Spleen (tissue), 11 donors: ENCODE measurements at regions not wholly inside any gene's neighbourhood (a gene's known extent, or its start where the extent isn't known, plus 50 kb on each side); places are given as distances from the start of the nearest gene placed in this dataset.

Source experiments
- DNase-seq: peaks from one replicate; pipeline ENCODE4 v3.0.0-alpha.2; 2020
- H3K27ac ChIP-seq, 8 donors: fragments of 200-600 bp; sonication (generic) in 7 of 8; 1 replicate in 4 of 8; 2 replicates in 4 of 8; pipeline versions ENCODE4 v1.5.0 to v1.8.0; 2016 to 2021; ENCODE audit warnings: inconsistent platforms in 4 of 8, mild to moderate bottlenecking in 4 of 8, moderate library complexity in 1 of 8
- H3K27me3 ChIP-seq, 7 donors: fragments of 200-600 bp; sonication (generic) in 6 of 7; replicated peaks in 1 of 7; 1 replicate in 4 of 7; 2 replicates in 3 of 7; pipeline versions ENCODE4 v1.5.0 to v1.8.0; 2016 to 2021; ENCODE audit warnings: inconsistent platforms in 3 of 7, mild to moderate bottlenecking in 1 of 7
- H3K36me3 ChIP-seq, 6 donors: fragments of 200-600 bp; sonication (generic) in 5 of 6; 1 replicate in 4 of 6; 2 replicates in 2 of 6; pipeline versions ENCODE4 v1.5.0 to v1.8.0; 2016 to 2021; ENCODE audit warnings: inconsistent platforms in 2 of 6
- H3K4me1 ChIP-seq, 6 donors: fragments of 200-600 bp; sonication (generic) in 5 of 6; 1 replicate in 3 of 6; 2 replicates in 3 of 6; pipeline versions ENCODE4 v1.5.0 to v1.8.0; 2016 to 2021; ENCODE audit warnings: inconsistent platforms in 3 of 6
- H3K4me3 ChIP-seq, 8 donors: fragments of 200-600 bp; sonication (generic) in 7 of 8; 1 replicate in 4 of 8; 2 replicates in 4 of 8; pipeline versions ENCODE4 v1.5.0 to v1.8.0; 2016 to 2021; ENCODE audit warnings: inconsistent platforms in 4 of 8, mild to moderate bottlenecking in 4 of 8, moderate library complexity in 2 of 8
- H3K9me3 ChIP-seq, 8 donors: fragments of 200-600 bp; sonication (generic) in 7 of 8; 1 replicate in 4 of 8; 2 replicates in 4 of 8; pipeline versions ENCODE4 v1.5.0 to v1.8.0; 2016 to 2021; ENCODE audit warnings: inconsistent platforms in 4 of 8
- POLR2A ChIP-seq, 3 donors: fragments of 450-650 bp; IDR thresholded peaks; one replicate each; pipeline ENCODE4 v1.5.1; 2017; ENCODE audit warnings: antibody characterized with exemption in 3 of 3, mild to moderate bottlenecking in 1 of 3
- POLR2AphosphoS5 ChIP-seq, 3 donors: sonication (generic); formaldehyde crosslinking; IDR thresholded peaks; one replicate each; pipeline ENCODE4 v1.5.1; 2017; ENCODE audit warnings: antibody characterized with exemption in 3 of 3
- WGBS, 5 donors: extraction: QIAGEN DNeasy Blood & Tissue Kit in 3 of 5; methylation state at CpG; one replicate each; pipeline versions ENCODE4 v1.1.5 to v1.1.7; 2013 to 2018; 5-methylcytosine and 5-hydroxymethylcytosine counted together
- intact Hi-C: fragments of 100-400 bp; cut with DNase I; formaldehyde crosslinking; loops from one replicate; pipeline ENCODE4 v1.15.0; 2023; ENCODE audit warnings: low total_unique reads
- TF ChIP-seq, protein P1 (sequence below), 11 experiments: fragments of 200-600 bp in 7 of 11; fragments of 450-650 bp in 4 of 11; sonication (generic) in 4 of 11; IDR thresholded peaks in 8 of 11; conservative IDR thresholded peaks in 3 of 11; 1 replicate in 7 of 11; 2 replicates in 4 of 11; pipeline versions ENCODE4 v1.4.0 to v1.8.0; 2016 to 2021; ENCODE audit warnings: antibody characterized with exemption in 11 of 11, inconsistent platforms in 4 of 11, mild to moderate bottlenecking in 1 of 11
- donor health status: healthy with polysubstance abuse.
- donor health status: DM: no; HTN: no; CAD: no; lungs with moderate emphysema.
- donor health status: DM: no; HTN: no; CAD: no.
- donor health status: Bipolar disorder and iron deficiency.
- donor health status: healthy.
- donor health status: DM: no; HTN: no; CAD: no.
- donor health status: DM: yes; HTN: yes; CAD: no.

DNA sequence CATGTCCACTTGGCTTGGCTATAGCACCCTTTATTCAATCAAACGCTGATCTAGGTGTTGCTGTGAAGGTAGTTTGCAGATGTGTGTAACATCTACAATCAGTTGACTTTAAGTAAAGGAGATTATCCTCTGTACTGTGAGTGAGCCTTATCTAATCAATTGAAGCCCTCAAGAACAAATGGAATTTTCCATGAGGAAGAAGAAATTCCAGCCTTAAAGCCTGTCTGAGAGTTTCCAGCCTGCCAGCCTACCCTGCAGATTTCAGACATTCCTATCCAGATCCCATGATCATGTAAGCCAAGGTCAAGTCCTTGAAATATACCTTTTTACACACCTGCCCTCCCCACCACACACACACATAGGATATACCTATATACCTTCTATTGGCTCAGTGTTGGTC is 696.7 kb downstream of the MRPL39 start:
- no peak overlapping the region for H3K4me3 ChIP-seq
- TF ChIP-seq POLR2AphosphoS5 (IDR thresholded peaks at IDR 0.05) (no peak), POLR2A (IDR thresholded peaks at IDR 0.05) (no peak)
- TF ChIP-seq, protein P1, sequence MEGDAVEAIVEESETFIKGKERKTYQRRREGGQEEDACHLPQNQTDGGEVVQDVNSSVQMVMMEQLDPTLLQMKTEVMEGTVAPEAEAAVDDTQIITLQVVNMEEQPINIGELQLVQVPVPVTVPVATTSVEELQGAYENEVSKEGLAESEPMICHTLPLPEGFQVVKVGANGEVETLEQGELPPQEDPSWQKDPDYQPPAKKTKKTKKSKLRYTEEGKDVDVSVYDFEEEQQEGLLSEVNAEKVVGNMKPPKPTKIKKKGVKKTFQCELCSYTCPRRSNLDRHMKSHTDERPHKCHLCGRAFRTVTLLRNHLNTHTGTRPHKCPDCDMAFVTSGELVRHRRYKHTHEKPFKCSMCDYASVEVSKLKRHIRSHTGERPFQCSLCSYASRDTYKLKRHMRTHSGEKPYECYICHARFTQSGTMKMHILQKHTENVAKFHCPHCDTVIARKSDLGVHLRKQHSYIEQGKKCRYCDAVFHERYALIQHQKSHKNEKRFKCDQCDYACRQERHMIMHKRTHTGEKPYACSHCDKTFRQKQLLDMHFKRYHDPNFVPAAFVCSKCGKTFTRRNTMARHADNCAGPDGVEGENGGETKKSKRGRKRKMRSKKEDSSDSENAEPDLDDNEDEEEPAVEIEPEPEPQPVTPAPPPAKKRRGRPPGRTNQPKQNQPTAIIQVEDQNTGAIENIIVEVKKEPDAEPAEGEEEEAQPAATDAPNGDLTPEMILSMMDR (IDR thresholded peaks at IDR 0.05 in 8 of 11, conservative IDR thresholded peaks at IDR 0.05 in 3 of 11), result no peak
- no peaks in the 10 kb centered on the region for H3K27me3 ChIP-seq
- DNase-seq, result no peak
- H3K9me3 ChIP-seq, result no peaks in the 10 kb centered on the region
- no peaks in the 10 kb centered on the region for H3K4me1 ChIP-seq
- H3K36me3 ChIP-seq, result no peaks in the 10 kb centered on the region
- H3K27ac ChIP-seq, result no peak overlapping the region
- intact Hi-C loops, result no loop called here
- 71 to 95% (median 81%) methylated on average over 1 of the region's 1 CpG for WGBS, 5 donors

DNA sequence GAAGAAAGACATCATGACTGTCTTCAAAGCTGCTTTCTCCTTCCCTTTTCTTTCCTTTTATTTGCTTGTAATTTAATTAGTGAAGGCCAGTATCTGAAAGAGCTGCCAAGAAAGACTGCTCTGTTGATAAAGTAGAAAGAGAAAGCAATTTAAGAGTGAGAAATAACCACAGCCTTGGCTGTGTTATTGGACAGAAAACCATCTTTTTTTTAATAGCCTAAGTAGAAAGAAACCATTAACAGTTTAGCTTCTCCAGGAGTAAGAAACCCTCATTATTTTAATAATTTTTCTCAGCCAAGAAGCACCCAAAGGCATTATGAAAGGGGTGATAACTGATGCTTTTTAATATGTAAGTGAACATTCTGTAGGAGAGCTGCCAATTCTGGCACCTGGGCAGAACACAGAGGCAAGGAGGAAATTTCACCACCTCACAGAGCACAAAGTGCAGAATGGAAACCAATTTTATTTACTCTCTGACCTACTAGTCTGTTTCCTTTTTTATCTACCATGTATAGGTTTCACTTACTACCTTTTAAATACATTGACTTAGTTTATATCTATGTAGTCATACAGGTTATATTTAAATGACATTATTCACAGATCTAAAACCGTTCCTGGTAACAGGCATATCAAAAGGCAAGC is 703.2 kb downstream of the MRPL39 start:
- H3K9me3 ChIP-seq, result no peaks in the 10 kb centered on the region
- no peaks in the 10 kb centered on the region for H3K36me3 ChIP-seq
- intact Hi-C loops, result no loop called here
- no peak overlapping the region for H3K4me3 ChIP-seq
- H3K27ac ChIP-seq, result no peak overlapping the region
- no peaks in the 10 kb centered on the region for H3K27me3 ChIP-seq
- no peaks in the 10 kb centered on the region for H3K4me1 ChIP-seq
- TF ChIP-seq, protein P1 (IDR thresholded peaks at IDR 0.05 in 8 of 11, conservative IDR thresholded peaks at IDR 0.05 in 3 of 11), result no peak
- 69 to 82% (median 79%) methylated on average over 1 of the region's 1 CpG for WGBS, 5 donors
- no peak for DNase-seq

DNA sequence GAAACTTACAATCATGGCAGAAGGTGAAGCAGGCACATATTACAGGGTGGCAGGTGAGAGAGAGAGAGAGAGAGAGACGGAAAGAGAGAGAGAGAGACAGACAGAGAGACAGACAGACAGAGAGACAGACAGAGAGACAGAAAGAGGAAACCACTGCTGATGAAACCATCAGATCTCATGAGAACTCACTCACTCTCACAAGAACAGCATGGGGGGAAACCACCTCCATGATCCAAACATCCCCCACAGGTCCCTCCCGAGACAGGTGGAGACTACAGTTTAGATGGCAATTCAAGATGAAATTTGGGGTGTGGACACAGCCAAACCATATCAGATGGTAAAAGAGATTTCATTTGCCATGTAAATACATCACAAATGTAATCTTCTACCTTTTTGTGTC is 708.1 kb downstream of the MRPL39 start:
- Histone ChIP-seq H3K27ac (no peak overlapping the region), H3K36me3 (no peaks in the 10 kb centered on the region), H3K4me1 (no peaks in the 10 kb centered on the region), H3K9me3 (no peaks in the 10 kb centered on the region), H3K4me3 (no peak overlapping the region), H3K27me3 (no peaks in the 10 kb centered on the region)
- no peak for DNase-seq
- WGBS, 5 donors, result 57 to 75% (median 65%) methylated on average over 2 of the region's 2 CpGs
- TF ChIP-seq POLR2A (IDR thresholded peaks at IDR 0.05), result no peak
- TF ChIP-seq, protein P1 (IDR thresholded peaks at IDR 0.05 in 8 of 11, conservative IDR thresholded peaks at IDR 0.05 in 3 of 11), result no peak
- no peak for TF ChIP-seq POLR2AphosphoS5 (IDR thresholded peaks at IDR 0.05)
- intact Hi-C loops, result no loop called here

DNA sequence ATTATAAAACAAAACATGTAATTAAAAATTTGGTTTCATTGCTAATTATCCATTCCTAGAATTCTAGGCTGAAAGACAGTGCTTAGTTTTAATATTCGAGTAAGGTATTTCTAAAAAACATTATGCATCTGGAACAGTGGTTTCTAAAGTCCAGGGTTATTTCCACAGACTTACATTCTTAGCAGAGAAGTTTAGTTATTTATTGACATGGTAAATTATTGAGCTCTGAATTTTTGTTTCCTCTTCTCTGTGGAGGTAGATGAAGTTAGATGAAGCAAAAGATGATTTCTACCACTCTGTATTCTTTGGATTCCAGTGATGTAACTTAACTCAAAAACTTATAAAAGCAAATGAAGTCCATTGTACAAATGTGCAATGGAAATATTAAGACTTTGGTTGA is 709.4 kb downstream of the MRPL39 start:
- Histone ChIP-seq H3K4me1 (no peaks in the 10 kb centered on the region), H3K4me3 (no peak overlapping the region), H3K9me3 (no peaks in the 10 kb centered on the region), H3K27me3 (no peaks in the 10 kb centered on the region), H3K36me3 (no peaks in the 10 kb centered on the region), H3K27ac (no peak overlapping the region)
- no peak for DNase-seq
- intact Hi-C loops, result no loop called here
- 63 to 89% (median 80%) methylated on average over 1 of the region's 1 CpG for WGBS, 5 donors
- TF ChIP-seq, protein P1 (IDR thresholded peaks at IDR 0.05 in 8 of 11, conservative IDR thresholded peaks at IDR 0.05 in 3 of 11), result no peak
- TF ChIP-seq POLR2A (IDR thresholded peaks at IDR 0.05), result no peak
- no peak for TF ChIP-seq POLR2AphosphoS5 (IDR thresholded peaks at IDR 0.05)
